Fibroblast of lung (primary cell): ENCODE measurements at regions not wholly inside any gene's neighbourhood (a gene's known extent, or its start where the extent isn't known, plus 50 kb on each side); places are given as distances from the start of the nearest gene placed in this dataset.
"Not testable (repeated sequence)": the region's sequence is repeated elsewhere in the genome, so short reads cannot be mapped to it uniquely, and the experiment has no call there.

ENCODE experiments used
- DNase-seq, 2 donors: peaks; one replicate each; pipeline versions ENCODE4 v3.0.0 to v3.0.0-alpha.2; 2010; ENCODE audit warnings: low read depth in 2 of 2
- H2AFZ ChIP-seq: 2 replicates; pipeline ENCODE4 v1.5.1; 2012; ENCODE audit warnings: low read length, control low read depth, inconsistent platforms
- H3K27ac ChIP-seq: 2 replicates; pipeline ENCODE4 v1.5.1; 2011; ENCODE audit warnings: low read length, control low read depth; ENCODE audit not compliant: insufficient read depth
- H3K27me3 ChIP-seq: 2 replicates; pipeline ENCODE4 v1.5.1; 2011; ENCODE audit warnings: mild to moderate bottlenecking, low read length; ENCODE audit not compliant: control insufficient read depth, insufficient read depth
- H3K36me3 ChIP-seq: 2 replicates; pipeline ENCODE4 v1.5.1; 2011; ENCODE audit warnings: low read length; ENCODE audit not compliant: control insufficient read depth, insufficient read depth
- H3K4me1 ChIP-seq: 2 replicates; pipeline ENCODE4 v1.5.1; 2011; ENCODE audit warnings: low read length; ENCODE audit not compliant: control insufficient read depth, insufficient read depth; ENCODE audit errors: extremely low read depth
- H3K4me2 ChIP-seq: 2 replicates; pipeline ENCODE4 v1.5.1; 2011; ENCODE audit warnings: low read length, control low read depth; ENCODE audit not compliant: insufficient read depth; ENCODE audit errors: extremely low read depth
- H3K4me3 ChIP-seq, 4 experiments: fragments of 200-600 bp in 1 of 4; sonication (generic) in 1 of 4; replicated peaks in 1 of 4; 2 replicates each; pipeline ENCODE4 v1.5.1; 2011 to 2016; ENCODE audit warnings: low read length in 4 of 4, low read depth in 3 of 4, mild to moderate bottlenecking in 3 of 4, control low read depth in 2 of 4, inconsistent platforms in 1 of 4, mixed read lengths in 1 of 4; ENCODE audit not compliant: insufficient read depth in 1 of 4; ENCODE audit errors: control extremely low read depth in 1 of 4
- H3K79me2 ChIP-seq: 2 replicates; pipeline ENCODE4 v1.5.1; 2012; ENCODE audit warnings: mild to moderate bottlenecking, low read length, inconsistent platforms; ENCODE audit not compliant: control insufficient read depth, insufficient read depth
- H3K9ac ChIP-seq: 2 replicates; pipeline ENCODE4 v1.5.1; 2011; ENCODE audit warnings: mild to moderate bottlenecking, low read length, control low read depth; ENCODE audit not compliant: insufficient read depth
- H3K9me3 ChIP-seq: 2 replicates; pipeline ENCODE4 v1.5.1; 2012; ENCODE audit warnings: low read depth, low read length; ENCODE audit not compliant: control insufficient read depth, insufficient read depth
- H4K20me1 ChIP-seq: 2 replicates; pipeline ENCODE4 v1.5.1; 2011; ENCODE audit warnings: low read length; ENCODE audit not compliant: control insufficient read depth, insufficient read depth; ENCODE audit errors: extremely low read depth
- CTCF ChIP-seq, 2 donors: IDR thresholded peaks in 1 of 2; conservative IDR thresholded peaks in 1 of 2; 1 replicate in 1 of 2; 2 replicates in 1 of 2; pipeline ENCODE4 v1.5.1; 2011 to 2012; ENCODE audit warnings: low read length in 2 of 2, control low read depth in 1 of 2, inconsistent platforms in 1 of 2, low read depth in 1 of 2, mild to moderate bottlenecking in 1 of 2
- EZH2 ChIP-seq: IDR thresholded peaks from 2 replicates; pipeline ENCODE4 v1.5.1; 2012; ENCODE audit warnings: low read length, control low read depth, mild to moderate bottlenecking; ENCODE audit errors: missing control alignments

GRCh38 chr5:89308606-89309040 lies 425.6 kb upstream of the MEF2C start:
- Histone ChIP-seq H3K27me3 (no peaks in the 10 kb centered on the region), H2AFZ (no peak overlapping the region), H3K27ac (no peak overlapping the region), H3K4me1 (peaks cover 6% of the 10 kb centered on the region), H4K20me1 (no peaks in the 10 kb centered on the region), H3K9ac (no peak overlapping the region), H3K4me3 (no peak overlapping the region), H3K9me3 (no peaks in the 10 kb centered on the region), H3K36me3 (no peaks in the 10 kb centered on the region), H3K79me2 (no peaks in the 10 kb centered on the region), H3K4me2 (no peak overlapping the region)
- DNase-seq = no peak
- TF ChIP-seq CTCF (conservative IDR thresholded peaks at IDR 0.05 in 1 of 2, IDR thresholded peaks at IDR 0.05 in 1 of 2; ENCODE audit: low read depth in 1 of 2, low read length in 2 of 2) (no peak), EZH2 (no peak)

GRCh38 chr5:89307972-89308371 lies 425.0 kb upstream of the MEF2C start:
- Histone ChIP-seq H3K4me3 (no peak overlapping the region), H2AFZ (no peak overlapping the region), H3K9me3 (no peaks in the 10 kb centered on the region), H3K4me1 (no peaks in the 10 kb centered on the region), H3K27ac (no peak overlapping the region), H3K27me3 (no peaks in the 10 kb centered on the region), H3K36me3 (no peaks in the 10 kb centered on the region), H3K9ac (no peak overlapping the region), H4K20me1 (no peaks in the 10 kb centered on the region), H3K79me2 (no peaks in the 10 kb centered on the region), H3K4me2 (no peak overlapping the region)
- TF ChIP-seq CTCF (conservative IDR thresholded peaks at IDR 0.05 in 1 of 2, IDR thresholded peaks at IDR 0.05 in 1 of 2; ENCODE audit: low read depth in 1 of 2, low read length in 2 of 2) = no peak
- DNase-seq = no peak

GRCh38 chr5:89307141-89307540 lies 424.2 kb upstream of the MEF2C start:
- not testable (repeated sequence) for DNase-seq, H3K36me3 ChIP-seq, H3K4me3 ChIP-seq, H3K27me3 ChIP-seq, H3K79me2 ChIP-seq, H3K9ac ChIP-seq, H3K27ac ChIP-seq, H2AFZ ChIP-seq, H4K20me1 ChIP-seq, H3K9me3 ChIP-seq, H3K4me1 ChIP-seq, H3K4me2 ChIP-seq
